ENCODE measurements at regions not wholly inside any gene's neighbourhood (a gene's known extent, or its start where the extent isn't known, plus 50 kb on each side); places are given as distances from the start of the nearest gene placed in this dataset.

DNA sequence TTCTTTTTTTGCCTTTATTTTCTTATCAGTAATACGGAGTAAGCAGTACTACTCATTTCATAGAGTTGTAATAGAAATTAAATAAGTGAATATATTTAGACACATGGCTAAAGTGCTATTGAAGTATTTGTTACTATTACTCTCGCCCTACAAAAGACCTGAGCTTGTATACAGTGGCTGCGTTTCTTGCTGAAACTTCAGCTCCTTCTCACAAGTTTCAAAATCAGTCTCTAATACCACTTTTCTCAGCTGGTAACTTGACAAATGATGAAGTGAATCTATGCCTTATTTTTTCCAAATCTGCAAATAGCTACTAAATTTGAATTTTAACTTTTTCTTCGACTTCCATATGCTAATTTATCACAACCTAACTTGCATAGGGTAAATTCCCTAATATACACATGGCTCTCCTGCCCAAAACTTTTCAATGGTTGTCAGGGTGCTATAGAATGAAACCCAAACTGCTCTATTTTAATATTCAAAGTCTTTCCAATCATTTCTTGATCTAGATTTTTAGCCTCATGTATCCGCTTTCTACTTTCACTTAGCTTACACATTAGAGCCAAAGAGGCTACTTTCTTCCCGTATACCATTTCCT, 347.8 kb upstream of the GULP1 start:
- no peak for DNase-seq

DNA sequence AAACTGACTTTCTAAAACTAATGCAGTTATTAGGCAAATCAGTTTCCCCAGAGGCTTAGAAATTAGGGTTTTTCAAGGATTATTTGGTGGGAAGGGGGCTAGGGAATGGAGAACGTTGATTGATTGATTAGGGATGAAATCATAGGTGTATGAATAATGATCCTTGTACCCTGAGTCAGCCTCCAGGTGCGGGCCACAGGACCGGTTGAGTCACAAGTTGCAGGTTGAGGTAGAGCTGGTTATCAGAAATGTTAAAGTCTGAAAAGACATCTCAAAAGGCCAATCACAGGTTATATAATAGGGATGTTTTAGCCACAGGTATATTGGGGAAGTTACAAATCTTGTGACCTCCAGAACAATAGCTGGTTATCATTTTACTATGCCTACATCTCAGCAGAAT, 341.8 kb upstream of the GULP1 start:
- no peak for DNase-seq

DNA sequence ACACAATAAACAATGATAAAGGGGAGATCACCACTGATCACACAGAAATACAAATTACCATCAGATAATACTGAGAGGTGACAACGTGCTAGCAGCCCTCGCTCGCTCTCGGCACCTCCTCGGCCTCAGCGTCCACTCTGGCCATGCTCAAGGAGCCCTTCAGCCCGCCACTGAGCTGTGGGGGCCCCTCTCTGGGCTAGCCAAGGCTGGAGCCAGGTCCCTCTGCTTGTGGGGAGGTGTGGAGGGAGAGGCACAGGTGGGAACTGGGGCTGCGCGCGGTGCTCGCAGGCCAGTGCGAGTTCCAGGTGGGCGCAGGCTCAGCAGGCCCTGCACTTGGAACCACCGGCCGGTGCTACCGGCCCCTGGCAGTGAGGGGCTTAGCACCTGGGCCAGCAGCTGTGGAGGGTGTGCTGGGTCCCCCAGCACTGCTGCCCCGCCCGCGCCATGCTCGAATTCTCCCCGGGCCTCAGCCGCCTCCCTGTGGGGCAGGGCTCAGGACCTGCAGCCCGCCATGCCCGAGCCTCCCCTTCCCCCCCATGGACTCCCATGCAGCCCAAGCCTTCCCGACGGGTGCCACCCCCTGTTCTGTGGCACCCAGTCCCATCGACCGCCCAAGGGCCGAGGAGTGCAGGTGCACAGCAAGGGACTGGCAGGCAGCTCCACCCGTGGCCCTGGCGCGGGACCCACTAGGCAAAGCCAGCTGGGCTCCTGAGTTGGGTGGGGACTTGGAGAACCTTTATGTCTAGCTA, 340.0 kb upstream of the GULP1 start:
- no peak for DNase-seq

DNA sequence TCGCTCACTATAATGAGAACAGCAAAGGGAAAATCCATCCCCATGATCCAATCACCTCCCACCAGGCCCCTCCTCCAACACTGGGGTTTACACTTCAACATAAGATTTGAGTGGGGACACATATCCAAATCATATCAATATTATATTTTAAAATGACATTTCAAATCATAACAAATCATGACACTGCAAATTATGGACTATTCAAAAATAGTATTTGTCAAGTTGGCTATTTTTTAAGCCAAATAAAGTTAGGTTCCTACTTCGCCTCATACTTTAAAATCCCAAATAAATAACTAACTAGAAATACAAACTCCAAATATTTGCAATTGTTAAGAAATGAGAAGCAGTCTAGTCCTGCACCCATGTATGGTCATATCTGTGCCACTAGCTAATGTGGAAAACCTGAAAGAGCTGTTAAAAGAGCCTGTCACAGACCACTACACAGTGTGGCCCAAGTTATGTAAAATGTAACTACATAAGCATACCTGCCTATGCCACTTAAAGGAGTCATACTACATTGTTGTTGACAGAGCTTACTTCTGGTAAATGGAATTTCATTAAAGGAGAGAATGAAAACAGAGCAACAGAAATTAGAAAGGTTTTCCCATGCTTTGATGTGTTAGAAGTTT, 334.7 kb upstream of the GULP1 start:
- no peak for DNase-seq

DNA sequence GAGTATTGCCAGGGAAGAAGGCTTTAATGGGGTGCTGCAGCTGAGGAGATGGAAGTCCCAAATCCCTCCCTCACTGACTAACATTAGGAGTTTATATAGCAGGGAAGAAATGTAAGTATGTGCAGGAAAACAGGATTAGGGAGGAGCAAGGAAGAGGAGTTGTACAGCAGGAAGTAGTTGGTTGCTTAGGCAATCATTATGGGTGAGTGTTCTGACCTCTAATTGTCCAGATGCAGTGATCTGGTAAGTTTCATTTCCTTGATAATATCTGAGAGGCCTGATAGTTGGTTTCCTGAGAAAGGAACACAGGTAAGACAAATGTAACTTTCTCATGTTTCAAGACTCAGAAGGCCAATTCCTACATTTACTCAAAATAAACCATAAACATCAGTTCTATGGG, 331.9 kb upstream of the GULP1 start:
- DNase-seq = no peak

DNA sequence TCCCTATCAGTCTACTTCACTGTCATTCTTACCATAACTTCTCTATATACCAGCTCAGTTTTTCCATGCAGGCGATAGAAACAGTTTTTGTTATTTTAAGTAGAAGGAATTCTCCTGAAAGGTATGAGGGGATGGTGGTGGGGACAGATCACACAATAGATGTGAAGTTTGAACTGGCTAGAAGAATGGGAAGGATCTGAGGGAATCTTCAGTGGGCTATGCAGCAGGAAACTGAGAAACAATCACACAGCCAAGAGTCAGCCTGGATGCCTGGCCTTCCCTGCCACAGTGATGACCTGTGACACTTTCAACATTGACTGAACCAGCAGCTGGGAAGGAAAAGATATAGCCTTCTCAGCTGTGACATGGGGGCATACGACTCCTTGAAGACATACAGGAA, 329.1 kb upstream of the GULP1 start:
- DNase-seq = no peak

DNA sequence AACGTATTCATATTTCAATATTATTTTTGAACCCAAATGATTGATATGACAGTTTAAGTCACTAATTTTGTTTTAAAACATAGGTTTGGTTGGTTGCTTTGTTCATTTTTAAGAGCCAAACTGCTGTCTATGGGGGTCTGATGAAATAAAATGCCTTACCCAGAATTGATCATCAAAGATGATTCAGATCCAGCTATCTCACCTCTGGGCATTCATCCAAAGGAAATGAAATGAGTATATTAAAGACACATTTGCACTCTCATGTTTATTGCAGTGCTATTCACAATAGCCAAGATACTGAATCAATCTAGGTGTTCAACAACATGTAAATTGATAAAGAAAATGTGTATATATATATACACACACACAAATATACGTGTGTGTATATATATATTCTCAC, 326.9 kb upstream of the GULP1 start:
- no peak for DNase-seq

DNA sequence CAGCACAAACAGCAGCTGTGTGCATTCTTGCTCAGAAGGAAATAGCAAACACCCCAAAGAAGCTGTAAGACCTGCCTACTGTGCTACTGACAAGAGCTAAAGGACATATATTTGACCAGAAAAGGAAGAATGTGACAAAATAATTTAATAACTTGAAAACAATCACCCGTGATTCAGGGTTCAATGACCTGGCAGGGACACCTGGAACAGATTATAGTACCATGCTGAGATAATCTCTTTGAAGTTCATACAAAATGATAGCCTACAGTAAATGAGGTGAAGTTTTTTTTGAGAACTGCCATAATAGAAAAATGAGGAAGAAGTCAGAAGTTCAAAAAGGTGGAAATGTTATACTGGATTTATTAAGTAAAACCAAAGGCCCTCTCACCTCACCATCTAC, 324.8 kb upstream of the GULP1 start:
- DNase-seq = no peak

DNA sequence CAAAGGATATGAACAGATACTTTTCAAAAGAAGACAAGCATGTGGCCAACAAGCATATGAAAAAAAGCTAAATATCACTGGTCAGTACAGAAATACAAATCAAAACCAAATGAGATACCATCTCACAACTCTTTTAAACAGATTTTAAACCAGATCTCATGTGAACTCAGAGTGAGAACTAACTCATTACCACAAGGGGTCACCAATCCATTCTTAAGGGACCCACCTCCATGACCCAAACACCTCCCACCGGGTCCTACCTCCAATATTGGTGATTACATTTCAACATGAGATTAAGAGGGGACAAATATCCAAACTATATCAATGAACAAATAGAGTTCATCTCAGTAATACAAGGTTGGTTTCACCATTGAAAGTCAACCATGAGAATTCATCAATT, 319.8 kb upstream of the GULP1 start:
- DNase-seq = no peak

DNA sequence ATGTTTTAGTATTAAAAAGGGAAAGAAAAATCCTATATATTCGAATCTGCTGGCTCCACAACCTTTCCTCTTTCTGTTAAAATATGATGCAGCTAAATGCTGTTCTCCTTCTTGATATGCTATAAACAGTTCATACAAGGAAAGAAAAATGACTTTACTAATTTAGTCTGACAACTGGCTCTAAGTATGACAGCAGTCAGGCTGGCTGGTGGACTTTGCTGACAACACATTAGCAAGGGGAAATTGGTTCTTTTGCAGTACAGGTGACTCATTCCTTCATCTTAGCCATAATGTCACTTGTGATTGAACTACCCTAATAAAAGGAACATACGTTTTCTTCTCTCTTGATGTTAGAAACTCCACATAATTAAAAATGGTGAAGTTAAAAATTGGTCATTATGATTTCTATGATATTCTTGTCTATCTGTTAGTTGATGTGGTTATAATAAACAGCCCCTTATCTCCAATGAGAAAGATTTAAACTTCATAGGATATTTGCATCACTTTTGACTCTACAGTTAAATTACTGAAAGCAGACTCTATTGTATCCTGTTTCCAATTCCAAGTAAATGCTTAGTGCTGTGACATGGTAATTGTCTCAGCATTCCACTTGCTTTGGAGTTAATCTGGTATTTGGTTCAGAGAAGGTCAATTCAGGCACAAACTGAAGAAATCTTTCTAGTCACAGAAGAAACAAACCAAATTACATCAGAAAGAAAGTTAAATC, 315.3 kb upstream of the GULP1 start:
- DNase-seq = no peak

DNA sequence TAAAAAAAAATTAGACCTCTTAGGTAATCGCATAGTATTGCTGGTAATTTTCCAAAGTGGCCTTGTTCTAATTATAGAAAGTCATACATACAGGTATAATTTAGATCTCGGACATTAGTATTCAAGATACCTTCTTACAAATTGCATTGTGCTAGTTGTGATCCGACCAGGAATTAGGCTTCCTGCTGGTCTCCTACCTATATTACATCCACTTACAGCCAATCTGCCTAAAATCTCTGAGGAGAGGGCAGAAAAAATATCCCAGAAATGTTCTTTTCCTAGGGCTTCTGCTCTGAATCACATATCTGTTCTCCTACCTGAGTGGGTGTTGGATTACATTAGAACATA, 314.7 kb upstream of the GULP1 start:
- no peak for DNase-seq

DNA sequence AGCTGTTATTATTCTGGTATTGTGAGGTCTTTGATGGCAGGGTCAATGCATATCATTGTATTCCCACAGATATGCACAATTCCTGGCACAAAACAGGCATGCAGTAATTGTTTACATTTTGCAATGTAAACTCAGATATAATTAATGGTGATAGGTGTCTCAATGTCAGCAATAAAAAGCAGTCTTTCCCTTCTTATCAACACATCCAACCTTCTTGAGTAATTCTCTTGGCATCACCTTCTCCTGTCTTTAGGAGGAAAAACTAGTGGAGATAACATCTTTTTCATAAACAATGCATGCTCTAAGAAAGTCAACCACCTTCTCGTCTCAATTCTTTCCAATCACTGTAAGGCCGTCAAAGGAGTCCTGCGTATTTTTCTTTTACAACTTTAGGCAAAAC, 313.3 kb upstream of the GULP1 start:
- no peak for DNase-seq

DNA sequence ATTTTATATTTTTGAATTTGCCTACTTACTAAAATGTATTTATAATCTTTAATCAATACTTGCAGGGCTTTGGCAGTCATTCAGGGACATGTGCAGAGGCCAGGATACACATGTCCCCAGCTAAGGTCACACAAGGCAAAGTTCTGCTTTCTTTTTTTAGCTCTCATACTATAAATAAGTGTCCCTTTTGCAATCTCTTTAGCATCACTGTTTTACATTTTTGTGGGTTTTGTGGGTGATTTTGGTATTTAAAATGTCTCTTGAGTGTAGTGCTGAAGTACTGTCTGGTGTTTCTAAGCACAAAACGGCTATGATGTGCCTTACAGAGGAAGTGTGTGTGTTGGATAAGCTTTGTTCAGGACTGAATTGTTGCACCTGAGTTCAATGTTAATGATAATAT, 309.0 kb upstream of the GULP1 start:
- no peak for DNase-seq

DNA sequence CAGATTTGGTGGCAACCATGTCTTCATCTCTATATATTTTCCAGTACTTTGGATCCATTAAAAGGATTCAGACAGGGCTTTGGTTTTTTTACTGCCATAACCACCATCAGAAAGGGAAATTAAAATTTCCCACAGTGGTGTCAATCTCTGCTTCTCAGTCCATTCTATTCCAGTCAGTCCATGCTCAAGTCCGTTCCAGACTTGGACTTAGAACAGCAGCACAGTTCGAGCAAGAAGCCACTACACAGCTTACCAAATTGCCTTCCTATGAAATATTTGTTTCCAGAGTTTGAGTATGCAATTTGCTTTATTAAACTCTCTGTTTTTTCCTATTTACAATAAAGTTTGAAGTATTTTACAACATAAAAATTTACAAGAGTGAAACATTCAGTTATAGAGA, 306.5 kb upstream of the GULP1 start:
- no peak for DNase-seq

DNA sequence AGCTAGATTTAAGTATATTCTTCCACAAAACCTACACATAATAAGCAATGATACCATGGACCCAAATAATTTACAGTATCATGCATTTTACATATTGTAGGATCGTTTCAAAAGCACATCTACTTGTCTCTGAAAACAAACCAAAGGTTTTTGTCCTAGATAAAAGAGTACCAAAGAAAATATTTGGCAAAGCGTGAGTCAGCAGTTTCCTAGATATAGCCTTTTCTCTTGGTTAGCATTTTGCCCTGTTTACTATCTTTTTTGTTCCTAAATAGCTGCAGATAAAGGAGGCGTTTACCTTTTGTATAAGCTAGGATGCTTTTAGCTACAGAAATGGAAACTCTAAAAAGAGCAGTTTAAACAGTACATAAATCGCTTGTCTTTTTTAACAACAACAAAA, 305.8 kb upstream of the GULP1 start:
- DNase-seq = no peak

DNA sequence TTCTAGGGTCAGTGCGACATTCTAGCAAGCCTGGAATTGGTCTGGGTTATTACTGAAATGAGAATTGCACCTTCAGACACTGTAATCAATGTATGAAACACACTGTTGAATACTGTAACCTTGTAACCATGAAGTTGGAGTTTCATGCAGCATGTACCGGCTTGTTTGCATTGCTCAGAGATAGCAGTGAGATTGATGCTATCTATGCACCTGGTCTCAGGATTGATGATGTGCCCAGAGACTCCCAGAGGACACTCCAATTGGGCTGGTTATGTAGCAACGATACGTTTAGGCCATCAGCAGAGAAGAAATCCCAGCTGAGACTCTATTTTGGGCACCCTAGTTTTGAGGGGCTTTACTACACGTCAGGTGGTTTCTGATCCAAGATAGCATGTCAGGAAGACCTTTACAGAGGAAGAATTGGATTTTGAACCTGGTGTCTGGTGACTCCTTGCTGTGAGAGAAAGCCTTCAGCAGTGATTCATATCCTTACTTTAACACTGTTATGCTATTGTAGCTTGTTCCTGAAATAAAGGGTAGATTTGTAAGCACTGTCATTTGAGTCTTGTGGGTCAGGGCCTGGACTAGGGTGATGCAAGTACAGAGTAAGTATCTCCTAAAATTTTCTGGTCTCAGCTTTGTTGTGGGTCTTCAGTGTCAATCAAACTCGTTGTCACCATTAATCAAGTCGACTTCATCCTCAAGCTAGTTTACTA, 305.1 kb upstream of the GULP1 start:
- DNase-seq = no peak

DNA sequence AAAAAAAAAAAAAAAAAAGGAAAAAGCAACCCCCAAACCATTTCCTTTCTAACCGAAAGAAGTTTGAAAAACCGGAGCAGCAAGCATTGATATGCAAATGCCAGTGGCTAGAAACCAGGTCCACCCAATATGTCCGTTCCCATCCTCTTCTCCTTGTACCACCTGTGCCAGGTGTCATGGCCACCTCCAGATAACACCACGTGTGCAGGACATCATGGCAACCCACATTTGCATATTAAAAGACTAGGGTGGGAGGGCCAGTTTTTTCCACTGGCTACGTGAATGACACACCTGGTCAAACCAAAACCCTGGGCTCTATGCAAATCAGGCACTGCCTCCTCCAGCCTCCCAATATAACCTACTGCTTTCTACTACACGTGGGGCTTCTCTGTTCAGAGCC, 303.3 kb upstream of the GULP1 start:
- DNase-seq = no peak

DNA sequence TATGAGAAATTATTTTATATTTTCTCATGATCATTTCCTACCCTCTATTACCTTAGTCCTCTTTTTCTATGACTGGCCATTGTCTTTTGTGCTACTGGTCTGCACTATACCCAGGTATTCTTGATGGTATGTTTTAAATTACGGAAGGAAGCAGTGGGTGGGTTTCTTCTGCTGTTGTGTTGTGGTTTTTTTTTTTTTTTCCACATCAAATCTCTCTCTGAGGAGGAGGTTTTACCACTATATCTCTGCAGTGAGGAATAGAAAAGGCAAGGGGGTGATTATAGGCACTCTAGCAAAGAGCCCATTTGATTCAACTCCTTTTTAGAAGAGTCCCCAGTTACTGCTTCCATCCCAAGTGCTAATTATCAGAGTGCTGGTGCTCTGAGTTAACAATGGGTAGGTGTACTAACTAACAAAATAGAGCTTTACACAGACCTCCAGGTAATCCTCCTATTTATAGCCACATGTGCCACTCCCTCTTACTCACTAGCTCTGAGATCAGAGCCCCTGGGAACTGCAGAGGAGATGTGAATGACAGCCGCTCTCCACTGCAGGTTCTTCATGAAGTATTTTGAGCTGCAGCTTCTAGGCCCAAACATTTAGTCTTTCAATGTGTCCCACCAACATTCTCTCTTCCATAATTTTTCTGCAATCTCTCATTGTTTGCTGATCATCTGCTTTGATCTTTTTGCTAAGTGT, 301.6 kb upstream of the GULP1 start:
- DNase-seq = no peak

DNA sequence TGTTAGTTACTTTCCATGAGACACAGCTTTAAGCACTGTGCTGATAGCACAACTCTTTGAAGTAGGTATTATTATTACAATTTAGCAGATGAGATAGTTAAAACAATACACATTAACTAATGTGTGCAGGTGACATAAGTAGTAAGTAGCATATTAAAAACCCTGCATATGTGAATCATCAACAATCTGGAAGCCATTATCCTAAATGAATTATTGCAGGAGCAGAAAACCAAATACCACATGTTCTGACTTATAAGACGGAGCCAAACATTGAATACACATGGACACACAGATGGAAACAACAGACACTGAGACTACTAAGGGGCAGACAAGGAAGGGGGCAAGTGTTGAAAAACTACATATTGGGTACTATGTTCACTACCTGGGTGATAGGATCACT, 300.3 kb upstream of the GULP1 start:
- no peak for DNase-seq

DNA sequence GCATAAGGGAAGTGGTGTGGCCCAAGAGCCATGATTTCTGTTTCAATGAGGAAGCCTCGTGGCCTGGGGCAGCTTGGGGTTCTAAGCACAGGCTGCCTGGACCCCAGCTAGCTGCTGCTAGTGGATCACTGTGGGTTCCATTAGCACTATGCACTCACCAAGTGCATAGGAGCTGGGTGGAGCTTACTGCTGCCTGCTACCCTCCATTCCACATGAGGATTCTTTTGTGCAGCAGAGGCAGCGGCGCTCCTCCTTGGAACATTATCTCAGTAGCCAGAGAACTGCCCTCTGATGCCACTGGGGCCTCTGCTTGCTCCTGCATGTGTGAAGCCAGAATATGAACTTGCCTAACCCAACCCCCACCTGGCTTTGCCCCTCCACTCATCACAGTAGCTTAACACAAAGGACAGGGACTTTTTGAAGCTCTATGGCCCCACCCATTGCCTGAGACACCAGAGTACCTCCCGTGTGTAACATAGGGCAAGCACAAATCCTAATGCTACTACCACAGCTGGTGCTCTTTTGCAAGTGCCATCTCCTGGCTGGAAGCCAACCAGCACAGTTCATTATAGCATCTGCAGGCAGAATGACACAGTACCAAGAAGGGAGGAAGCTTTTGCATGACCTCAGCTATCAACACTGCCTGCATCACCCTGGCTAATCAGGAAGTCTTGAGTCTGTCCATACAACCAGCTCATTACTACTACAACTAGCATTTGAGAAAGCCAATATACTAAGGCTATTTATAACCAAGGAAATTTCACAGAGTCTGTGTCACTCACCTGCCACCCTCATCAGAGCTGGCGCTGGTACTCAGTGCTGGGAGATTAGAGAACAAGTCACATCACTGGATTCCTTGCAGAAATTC, 297.0 kb upstream of the GULP1 start:
- peak; percentile 48 for DNase-seq

DNA sequence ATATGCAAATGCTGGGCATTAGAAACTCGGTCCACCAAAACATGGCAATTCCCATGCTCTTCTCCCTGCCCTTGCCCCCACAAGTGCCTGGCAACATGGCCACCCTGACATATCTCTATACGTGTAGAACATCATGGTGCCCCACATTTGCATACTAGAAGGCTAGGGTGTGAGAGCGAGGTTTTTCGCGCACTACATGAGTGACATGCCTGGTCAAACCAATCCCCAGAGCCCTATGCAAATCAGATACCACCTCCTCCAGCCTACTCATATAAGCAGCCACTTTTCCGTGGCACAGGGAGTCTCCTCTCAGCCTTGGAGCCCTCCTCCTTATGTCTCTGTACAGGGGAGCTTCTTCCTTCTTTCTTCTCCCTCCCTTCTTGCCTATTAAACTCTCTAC, 296.1 kb upstream of the GULP1 start:
- no peak for DNase-seq

DNA sequence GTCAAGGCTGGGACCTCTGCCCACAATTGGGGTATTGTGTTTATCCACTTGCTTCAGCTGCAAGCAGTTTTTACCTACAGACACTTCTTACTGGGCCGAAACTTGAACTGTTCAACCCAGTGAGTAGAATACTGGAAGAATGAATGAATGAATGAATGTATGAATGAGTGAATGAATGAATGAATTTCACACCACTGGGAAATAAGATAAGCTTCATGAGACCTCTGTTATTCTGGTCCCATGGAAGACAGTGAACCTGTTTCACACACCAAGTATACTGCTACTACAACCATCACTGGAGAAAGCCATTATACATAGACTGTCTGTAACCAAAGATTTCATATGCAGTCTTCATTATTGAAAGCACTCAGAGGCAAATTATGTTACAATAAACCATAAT, 295.0 kb upstream of the GULP1 start:
- no peak for DNase-seq
